Pulmonary artery endothelial cell (primary cell): ENCODE measurements at regions not wholly inside any gene's neighbourhood (a gene's known extent, or its start where the extent isn't known, plus 50 kb on each side); places are given as distances from the start of the nearest gene placed in this dataset.

ENCODE experiments used
- DNase-seq: peaks from one replicate; pipeline ENCODE4 v3.0.0-alpha.2; 2011; ENCODE audit warnings: low read depth, low spot score

GRCh38 chr12:105741786-105742566, 396.8 kb downstream of the NUAK1 start:
- peak; percentile 33 for DNase-seq

DNA sequence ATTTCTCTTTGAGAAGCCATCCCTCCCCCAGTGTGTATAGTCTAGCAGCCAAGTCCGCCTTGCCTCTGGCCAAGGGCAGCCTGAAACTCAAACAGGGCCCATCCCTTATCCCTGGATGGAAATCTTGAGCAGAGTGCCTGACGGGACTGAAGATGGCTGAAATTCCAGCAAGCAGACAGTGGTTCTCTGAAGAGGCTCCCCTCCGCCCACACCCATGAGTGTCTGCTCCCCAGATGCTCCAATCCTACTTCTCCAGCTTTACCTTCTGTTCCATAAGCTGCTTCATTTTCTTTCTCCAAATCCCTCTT, 396.2 kb downstream of the NUAK1 start:
- no peak for DNase-seq

DNA sequence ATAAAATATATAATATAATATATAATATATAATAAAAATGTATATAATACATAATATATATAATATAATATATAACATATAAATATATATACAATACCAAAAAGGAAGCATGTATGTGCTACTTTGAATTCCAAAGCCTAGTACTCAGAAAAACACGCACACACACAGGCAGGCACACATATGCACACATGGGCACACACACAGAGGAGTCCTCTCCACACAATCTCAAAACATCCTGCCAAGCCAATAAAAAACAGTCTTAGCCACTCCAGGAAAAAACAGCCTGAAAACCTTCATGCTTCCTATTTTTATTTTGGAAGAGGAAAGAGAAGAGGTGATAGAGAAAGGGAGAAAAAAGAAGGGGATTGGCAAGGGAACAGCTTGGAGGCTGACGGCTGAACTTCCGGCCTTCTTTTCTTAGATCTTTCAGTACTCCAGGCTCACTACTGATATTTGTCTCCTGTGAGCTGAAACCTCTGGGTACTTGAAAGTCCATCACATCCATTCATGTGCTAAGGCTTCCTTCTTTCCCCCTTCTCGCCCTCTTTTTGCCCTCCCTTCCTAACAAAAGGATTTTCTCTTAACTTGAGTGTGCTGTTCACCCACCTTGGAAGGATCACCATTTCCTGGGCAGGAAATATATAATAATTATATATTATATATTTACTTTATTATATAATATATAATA, 394.2 kb downstream of the NUAK1 start:
- DNase-seq, result no peak

DNA sequence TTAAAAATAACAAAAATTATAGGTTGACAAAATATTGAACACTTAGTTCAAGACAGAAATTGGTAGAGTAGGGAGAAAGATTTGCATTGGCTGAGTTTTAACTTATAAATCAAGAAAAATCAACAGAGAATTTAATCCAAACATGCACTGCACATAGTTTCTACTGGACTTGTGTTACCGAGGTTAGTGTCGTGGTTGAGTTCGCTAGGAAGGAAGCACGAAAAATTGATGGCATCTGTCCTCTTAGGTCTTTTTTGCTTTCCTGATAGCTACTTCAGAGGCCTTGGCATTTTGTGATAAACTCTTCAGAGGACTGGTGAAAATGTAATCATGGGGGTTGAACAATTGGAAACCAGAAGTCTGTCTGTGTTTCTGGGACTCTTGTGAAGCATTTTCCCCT, 392.9 kb downstream of the NUAK1 start:
- DNase-seq, result no peak

- DNase-seq, result peak; percentile 37
Observed at GRCh38 chr12:105748806-105749600, 389.8 kb downstream of the NUAK1 start.

- no peak for DNase-seq
Observed at GRCh38 chr12:105750096-105750495, 388.7 kb downstream of the NUAK1 start.

GRCh38 chr12:105754313-105754712, 384.4 kb downstream of the NUAK1 start:
- DNase-seq, result no peak

DNA sequence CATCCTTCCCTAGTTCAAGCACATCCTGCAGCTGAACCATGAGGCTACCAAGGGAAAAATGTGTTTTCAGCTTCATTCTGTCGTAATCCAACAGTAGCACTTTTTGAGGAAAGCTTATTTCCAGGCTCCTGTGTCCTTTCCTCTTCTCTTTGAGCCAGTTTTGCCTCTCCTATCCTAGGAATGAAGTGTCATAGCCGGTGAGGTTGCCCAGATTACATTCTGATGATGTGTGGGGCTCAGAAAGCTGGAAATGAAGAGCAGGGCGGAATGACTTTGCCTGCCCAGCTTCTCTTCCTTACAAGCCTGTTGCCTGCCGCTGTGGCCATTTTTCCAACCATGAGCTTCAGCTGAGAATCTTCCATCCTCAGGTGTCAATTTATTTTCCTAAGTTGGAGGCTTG, 381.8 kb downstream of the NUAK1 start:
- no peak for DNase-seq

DNA sequence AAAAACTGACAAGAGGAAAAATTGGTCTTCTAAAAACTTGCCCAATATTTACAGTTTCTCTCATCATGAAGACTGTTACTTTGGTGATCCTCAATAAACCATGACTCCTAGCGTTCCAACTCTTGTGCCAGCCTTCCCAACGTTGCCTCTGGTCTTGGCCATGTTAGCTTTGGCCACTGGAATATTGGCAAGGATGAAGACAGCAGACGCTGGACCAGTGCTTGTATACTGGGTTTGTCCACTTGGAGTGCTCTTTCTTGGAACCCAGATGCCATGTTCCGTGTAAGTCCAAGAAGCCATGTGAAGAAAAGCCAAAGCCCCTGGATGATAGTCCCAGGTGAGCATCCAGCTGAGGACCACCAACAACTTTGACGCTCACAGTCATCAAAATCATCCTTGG, 379.6 kb downstream of the NUAK1 start:
- no peak for DNase-seq

- DNase-seq, result peak; percentile 36
Observed at GRCh38 chr12:105761075-105761474, 377.7 kb downstream of the NUAK1 start.

GRCh38 chr12:105764216-105764835, 374.4 kb downstream of the NUAK1 start:
- no peak for DNase-seq

DNA sequence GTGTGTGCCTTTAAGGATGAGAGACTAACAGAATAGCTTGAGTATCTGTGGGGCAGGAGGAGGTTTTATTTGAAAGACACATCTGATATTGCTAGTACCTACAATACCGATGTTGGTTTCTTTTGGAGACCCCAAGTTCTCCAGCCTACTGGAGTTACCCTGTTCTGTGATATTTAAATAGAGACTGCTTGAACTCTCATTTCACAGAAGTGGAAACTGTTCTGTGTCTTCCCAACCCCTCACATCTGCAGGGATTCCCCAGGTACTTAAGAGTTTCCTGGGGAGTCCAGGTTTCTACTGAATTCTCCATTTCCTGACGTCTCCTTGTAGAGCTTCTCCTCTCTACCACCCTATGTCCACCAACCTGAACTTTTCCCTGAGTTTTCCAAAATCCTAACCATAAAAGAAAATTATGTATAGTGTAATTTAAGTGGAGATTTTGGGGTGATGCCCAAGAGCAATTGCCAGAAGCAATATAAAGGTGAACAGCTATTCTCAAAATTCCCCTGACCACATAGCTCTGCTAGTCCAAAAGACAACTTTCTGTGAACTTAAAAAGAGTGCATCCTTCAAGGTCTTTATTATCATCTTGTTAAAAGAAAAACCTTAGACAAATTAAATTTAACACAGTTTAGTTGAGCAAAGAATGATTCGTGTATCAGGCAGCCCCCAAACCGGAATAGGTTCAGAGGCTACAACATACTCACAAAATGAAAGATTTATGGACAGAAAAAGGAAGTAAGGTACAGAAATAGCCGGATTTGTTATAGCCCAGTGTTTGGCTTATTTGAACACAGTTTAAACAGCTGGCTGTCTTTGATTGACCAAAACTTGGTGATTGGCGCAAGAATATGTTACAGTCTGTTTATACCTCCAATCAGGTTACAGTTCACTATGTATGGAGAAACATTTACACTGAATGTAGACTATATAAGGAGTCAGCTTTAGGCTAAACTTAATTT, 373.4 kb downstream of the NUAK1 start:
- DNase-seq, result no peak

GRCh38 chr12:105766029-105766428, 372.7 kb downstream of the NUAK1 start:
- no peak for DNase-seq

GRCh38 chr12:105769486-105769885, 369.3 kb downstream of the NUAK1 start:
- DNase-seq, result no peak

DNA sequence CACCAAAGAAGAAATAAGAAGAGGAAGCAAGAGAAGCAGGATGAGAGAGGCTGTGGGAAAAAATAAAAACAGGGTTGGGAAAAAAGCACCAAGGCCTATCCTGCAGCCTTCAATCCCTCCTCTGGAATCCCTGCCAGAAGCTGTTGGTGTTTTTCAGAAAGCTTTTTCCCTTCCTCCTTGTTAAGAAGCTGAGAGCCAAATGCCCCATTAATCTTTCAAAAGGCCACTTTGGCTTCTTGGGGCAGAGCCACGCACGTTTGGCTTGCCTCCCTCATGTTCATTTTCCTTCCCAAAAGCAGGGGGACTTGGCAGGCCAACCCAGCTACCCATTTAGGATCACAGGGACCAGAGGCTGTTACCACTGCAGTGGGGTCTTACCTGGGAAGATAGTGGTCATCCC, 365.3 kb downstream of the NUAK1 start:
- no peak for DNase-seq

DNA sequence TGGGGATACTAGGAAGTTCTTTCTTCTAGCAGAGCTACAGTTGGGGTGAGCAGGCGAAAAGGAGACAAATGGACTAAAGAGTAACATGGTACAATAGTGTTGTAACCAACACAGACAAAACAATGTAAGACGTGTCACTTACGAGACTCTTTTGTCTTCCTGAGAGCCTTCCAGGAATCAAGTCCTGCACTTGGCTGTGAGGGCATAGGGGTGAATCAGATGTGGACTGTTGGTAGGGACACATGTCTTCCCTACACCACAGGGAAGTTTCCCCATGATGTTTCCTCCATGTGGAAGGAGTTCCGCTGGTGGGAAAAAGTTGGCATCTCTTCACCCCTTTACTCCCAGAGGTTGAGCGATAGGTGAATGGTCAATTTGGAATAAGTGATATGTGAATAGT, 364.7 kb downstream of the NUAK1 start:
- no peak for DNase-seq

- no peak for DNase-seq
Observed at GRCh38 chr12:105775343-105775742, 363.4 kb downstream of the NUAK1 start.

DNA sequence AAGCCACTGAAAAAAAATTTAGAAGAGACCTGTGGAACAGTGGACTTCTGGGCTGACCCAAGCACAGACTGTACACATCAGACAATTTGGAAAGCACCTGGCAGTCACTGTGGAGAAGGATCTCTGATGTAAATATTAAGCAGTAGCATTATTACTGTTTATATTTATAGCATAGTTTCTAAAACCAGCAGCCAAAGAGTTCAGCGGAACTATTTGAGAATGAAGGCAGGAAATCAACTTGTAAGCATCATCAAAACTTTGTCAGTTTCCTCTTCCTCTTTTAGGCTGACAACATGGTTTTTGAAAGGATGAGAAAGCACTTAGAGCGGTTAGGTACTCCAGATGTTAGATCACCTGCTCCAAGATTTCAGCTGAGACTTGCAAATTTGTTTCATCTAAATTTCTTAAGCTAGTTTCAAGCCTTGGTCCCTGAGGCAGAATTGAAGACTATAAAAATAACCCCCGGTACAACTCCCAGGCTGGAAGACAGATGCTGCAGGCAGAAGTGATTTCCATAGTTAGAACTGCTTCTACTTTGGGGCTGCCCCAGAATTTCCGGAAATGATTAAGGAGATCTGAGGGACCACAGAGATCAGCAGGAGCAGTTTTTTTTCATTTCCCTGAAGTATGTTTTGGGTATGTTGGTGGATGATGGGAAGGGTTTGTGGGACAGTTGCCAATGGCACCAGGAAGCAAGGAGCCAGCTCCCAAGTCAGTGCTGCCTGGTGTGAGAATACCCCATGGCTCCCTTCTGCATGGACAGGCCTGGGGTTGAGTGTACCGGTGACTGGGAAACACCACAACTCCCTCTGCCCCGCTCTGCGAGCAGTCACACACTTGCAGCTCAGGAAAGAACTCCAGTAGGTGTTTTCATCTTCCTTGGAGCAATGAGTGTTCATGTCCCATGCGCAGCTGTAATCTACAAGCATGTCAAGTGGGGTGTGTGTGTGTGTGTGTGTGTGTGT, 354.5 kb downstream of the NUAK1 start:
- DNase-seq, result no peak

- no peak for DNase-seq
Observed at GRCh38 chr12:105793421-105793820, 345.3 kb downstream of the NUAK1 start.
